ENCODE measurements at regions not wholly inside any gene's neighbourhood (a gene's known extent, or its start where the extent isn't known, plus 50 kb on each side); places are given as distances from the start of the nearest gene placed in this dataset.
"Not testable (repeated sequence)": the region's sequence is repeated elsewhere in the genome, so short reads cannot be mapped to it uniquely, and the experiment has no call there.

DNA sequence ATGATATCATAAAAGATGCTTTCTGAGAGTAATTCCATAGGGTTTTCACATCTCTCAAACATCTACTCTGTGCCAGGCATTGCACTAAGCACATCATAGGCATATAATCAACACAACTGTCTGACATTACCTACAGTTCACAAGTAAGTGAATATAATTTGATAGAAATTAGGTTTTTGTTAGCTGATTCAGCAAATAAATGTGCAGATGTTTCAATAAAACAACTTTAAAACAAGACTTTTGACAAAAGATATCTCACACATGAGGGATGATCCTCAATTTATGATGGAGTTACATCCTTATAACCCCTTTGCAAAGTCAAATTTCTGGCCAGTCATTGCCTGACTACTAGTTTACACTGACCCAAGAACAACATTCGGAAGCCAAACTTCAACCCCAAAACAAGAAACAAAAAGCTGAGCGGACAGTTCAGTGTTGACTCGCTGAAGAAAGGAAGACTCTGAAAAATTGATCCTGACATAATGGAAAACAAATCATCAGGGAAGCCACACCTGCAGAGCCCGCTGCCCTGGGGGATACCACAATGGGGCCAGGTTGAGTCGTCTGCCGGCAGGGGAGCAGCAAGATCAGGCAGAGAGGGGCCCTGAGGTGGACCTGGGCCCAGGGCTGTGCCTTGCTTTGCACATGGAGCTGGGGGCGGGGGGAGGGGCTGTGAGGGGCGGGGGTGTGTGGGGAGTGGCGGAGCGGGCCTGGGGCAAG is 739.2 kb upstream of the GJE1 start:
- intact Hi-C loops (cut with DNase I, micrococcal nuclease), result no loop called here
- no peak overlapping the region for H3K27ac Mint-ChIP-seq
- H3K4me1 Mint-ChIP-seq, result no peaks in the 10 kb centered on the region
- no peak overlapping the region for H3K4me3 Mint-ChIP-seq
- H3K36me3 Mint-ChIP-seq (ENCODE audit: low read depth), result no peaks in the 10 kb centered on the region
- ChIA-PET POLR2A (no interaction called here), CTCF (no interaction called here)
- H3K9me3 Mint-ChIP-seq (ENCODE audit: low read depth), result no peaks in the 10 kb centered on the region
- no peaks in the 10 kb centered on the region for H3K27me3 Mint-ChIP-seq
- DNase-seq (no peak), ATAC-seq (no peak)

DNA sequence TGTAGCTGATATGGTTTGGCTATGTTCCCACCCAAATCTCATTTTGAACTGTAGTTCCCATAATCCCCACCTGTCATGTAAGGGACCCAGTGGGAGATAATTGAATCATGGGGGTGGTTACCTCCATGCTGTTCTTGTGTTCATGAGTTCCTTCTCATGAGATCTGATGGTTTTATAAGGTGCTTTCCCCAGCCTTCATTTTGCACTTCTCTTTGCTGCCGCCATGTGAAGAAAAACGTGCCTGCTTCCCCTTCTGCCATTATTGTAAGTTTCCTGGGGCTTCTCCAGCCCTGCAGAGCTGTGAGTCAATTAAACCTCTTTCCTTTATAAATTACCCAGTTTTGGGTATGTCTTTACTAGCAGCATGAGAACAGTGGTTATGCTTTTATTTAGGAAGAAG is 741.6 kb upstream of the GJE1 start:
- H3K4me1 Mint-ChIP-seq; intact Hi-C loops (cut with DNase I, micrococcal nuclease); ATAC-seq; CTCF ChIA-PET; H3K27ac Mint-ChIP-seq; POLR2A ChIA-PET; H3K9me3 Mint-ChIP-seq (ENCODE audit: low read depth); H3K27me3 Mint-ChIP-seq; H3K36me3 Mint-ChIP-seq (ENCODE audit: low read depth); DNase-seq; H3K4me3 Mint-ChIP-seq: not testable (repeated sequence)

DNA sequence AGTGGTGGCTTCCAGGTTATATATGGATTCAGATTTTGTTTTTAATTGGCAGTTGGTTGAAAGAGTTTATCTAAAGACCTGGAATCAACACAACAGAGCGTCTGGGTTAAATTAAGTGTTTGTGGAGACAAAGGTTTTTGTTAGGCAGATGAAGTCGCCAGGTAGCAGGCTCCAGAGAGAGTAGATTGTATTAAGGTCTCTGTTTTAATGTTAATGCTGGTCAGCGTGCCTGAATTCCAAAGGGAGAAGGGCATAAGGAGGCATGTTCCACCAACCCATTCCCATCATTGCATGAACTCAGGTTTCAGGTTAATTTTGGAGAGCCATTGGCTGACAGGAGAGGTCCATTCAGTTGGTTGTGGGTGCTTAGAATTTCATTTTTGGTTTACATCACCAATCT is 744.1 kb upstream of the GJE1 start:
- ChIA-PET CTCF (no interaction called here), POLR2A (no interaction called here)
- intact Hi-C loops (cut with DNase I, micrococcal nuclease), result no loop called here

DNA sequence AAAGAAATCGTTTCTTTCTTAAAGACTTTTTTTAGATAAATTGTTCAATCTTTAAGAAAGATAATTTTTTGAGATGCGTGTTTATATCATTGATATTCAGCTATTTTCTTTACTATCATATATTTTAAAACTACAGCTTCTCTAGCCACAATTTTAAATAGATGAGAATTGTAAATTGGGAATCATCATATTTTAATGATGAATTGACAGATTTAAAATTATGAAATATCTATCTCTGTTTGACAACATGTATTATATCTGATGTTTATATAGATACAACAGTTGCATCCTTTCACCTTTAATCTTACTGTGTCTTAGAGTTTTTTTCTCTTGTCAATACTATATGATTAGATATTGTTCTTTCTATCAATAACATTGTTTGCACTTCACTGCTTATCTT is 762.3 kb upstream of the GJE1 start:
- no peak overlapping the region for H3K27ac Mint-ChIP-seq
- H3K4me1 Mint-ChIP-seq, result no peaks in the 10 kb centered on the region
- POLR2A ChIA-PET, result no interaction called here
- H3K36me3 Mint-ChIP-seq (ENCODE audit: low read depth), result no peaks in the 10 kb centered on the region
- peaks cover 2% of the 10 kb centered on the region for H3K27me3 Mint-ChIP-seq
- DNase-seq, result no peak
- no peak overlapping the region for H3K4me3 Mint-ChIP-seq
- H3K9me3 Mint-ChIP-seq (ENCODE audit: low read depth), result no peaks in the 10 kb centered on the region
- intact Hi-C loops (cut with DNase I, micrococcal nuclease), result no loop called here
- ATAC-seq, result no peak
- CTCF ChIA-PET, result no interaction called here

More for the DNA sequence above, 744.1 kb upstream of the GJE1 start:
- ATAC-seq (no peak), DNase-seq (no peak)
- no peaks in the 10 kb centered on the region for H3K9me3 Mint-ChIP-seq (ENCODE audit: low read depth)
- no peaks in the 10 kb centered on the region for H3K36me3 Mint-ChIP-seq (ENCODE audit: low read depth)
- peaks cover 2% of the 10 kb centered on the region for H3K27me3 Mint-ChIP-seq
- no peak overlapping the region for H3K27ac Mint-ChIP-seq
- H3K4me3 Mint-ChIP-seq, result no peak overlapping the region
- H3K4me1 Mint-ChIP-seq, result no peaks in the 10 kb centered on the region

DNA sequence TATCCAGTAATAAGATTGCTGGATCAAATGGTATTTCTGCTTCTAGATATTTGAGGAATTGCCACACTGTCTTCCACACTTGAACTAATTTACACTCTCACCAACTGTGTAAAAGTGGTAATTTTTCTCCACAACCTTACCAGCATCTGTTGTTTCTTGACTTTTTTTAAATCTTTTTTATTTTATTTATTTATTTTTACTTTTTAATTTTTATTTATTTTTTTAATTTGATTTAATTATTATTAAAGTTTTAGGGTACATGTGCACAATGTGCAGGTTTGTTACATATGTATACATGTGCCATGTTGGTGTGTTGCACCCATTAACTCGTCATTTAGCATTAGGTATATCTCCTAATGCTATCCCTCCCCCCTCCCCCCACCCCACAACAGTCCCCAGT is 765.9 kb upstream of the GJE1 start:
- DNase-seq; H3K4me3 Mint-ChIP-seq; H3K9me3 Mint-ChIP-seq (ENCODE audit: low read depth); ATAC-seq; H3K4me1 Mint-ChIP-seq; H3K36me3 Mint-ChIP-seq (ENCODE audit: low read depth); H3K27ac Mint-ChIP-seq; POLR2A ChIA-PET; intact Hi-C loops (cut with DNase I, micrococcal nuclease); H3K27me3 Mint-ChIP-seq; CTCF ChIA-PET: not testable (repeated sequence)

DNA sequence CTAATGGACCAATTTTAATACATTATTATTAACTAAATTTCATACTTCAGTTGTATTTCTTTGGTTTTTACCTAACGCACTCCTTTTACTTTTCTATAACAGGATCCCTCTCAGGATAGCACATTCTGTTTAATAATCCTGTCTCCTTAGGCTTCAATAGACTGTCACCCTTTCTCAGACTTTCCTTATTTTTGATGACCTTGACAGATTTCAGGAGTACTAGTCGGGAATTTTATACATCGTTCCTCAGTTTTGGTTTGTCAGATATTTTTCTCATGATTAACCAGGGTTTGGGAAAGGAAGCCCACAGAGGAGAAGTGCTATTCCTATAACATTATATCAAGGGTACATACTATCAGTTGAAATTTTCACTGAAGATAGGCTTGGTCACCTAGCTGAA is 768.0 kb upstream of the GJE1 start:
- ChIA-PET POLR2A (no interaction called here), CTCF (interaction anchor here (0.6 to 0.7 kb wide), 2 partner anchors 25 to 51 kb away, joined by 3 to 5 read pairs; no protein-coding TSS in a partner anchor)
- no peaks in the 10 kb centered on the region for H3K9me3 Mint-ChIP-seq (ENCODE audit: low read depth)
- DNase-seq (no peak), ATAC-seq (no peak)
- no peak overlapping the region for H3K4me3 Mint-ChIP-seq
- no peaks in the 10 kb centered on the region for H3K4me1 Mint-ChIP-seq
- peaks cover 6% of the 10 kb centered on the region for H3K27me3 Mint-ChIP-seq
- intact Hi-C loops (cut with DNase I, micrococcal nuclease), result no loop called here
- H3K27ac Mint-ChIP-seq, result no peak overlapping the region
- H3K36me3 Mint-ChIP-seq (ENCODE audit: low read depth), result no peaks in the 10 kb centered on the region

DNA sequence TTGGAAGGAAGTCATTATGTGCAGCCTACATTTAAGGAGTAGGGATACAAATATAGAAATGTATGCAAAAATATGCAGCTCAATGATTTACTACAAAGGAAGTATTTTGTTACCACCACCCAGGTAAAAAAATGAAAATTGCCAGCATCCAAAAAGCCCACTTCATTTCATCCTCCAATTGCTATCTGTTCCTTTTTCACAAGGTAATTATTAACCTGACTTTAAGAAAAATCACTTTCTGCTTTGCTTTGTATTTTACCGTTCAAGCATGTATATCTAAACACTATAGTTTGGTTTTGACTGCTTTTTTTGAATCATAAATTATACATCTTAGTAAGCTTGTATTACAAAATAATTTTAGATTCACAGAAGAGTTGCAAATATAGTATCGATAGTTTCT is 768.5 kb upstream of the GJE1 start:
- ChIA-PET POLR2A (no interaction called here), CTCF (no interaction called here)
- Mint-ChIP-seq H3K4me3 (no peak overlapping the region), H3K27me3 (peaks cover 6% of the 10 kb centered on the region), H3K36me3 (ENCODE audit: low read depth) (no peaks in the 10 kb centered on the region), H3K4me1 (no peaks in the 10 kb centered on the region), H3K9me3 (ENCODE audit: low read depth) (no peaks in the 10 kb centered on the region), H3K27ac (no peak overlapping the region)
- DNase-seq (no peak), ATAC-seq (no peak)
- intact Hi-C loops (cut with DNase I, micrococcal nuclease), result no loop called here

DNA sequence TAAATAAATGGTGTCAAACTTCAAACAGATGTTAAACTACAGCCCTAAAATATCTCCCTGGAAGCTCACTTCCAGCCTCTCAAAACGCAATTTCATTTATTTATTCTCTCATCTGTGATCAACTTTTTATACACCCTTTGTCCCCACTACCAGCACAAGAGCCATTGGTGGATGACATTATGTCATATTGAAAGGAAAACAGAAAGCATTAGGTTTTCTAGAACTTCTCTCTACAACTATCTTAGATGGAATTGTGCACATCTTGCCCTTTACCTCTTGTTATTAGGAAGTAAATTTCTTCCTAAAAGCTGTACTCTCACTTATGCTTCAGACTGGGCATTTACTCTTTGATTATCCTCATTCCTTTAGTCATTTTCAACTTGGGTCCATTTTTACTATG is 771.2 kb upstream of the GJE1 start:
- intact Hi-C loops (cut with DNase I, micrococcal nuclease), result no loop called here
- Mint-ChIP-seq H3K27ac (no peak overlapping the region), H3K4me1 (no peaks in the 10 kb centered on the region), H3K36me3 (ENCODE audit: low read depth) (no peaks in the 10 kb centered on the region), H3K9me3 (ENCODE audit: low read depth) (no peaks in the 10 kb centered on the region), H3K27me3 (peaks cover 6% of the 10 kb centered on the region), H3K4me3 (no peak overlapping the region)
- POLR2A ChIA-PET, result no interaction called here
- DNase-seq (no peak), ATAC-seq (no peak)
- CTCF ChIA-PET, result no interaction called here

DNA sequence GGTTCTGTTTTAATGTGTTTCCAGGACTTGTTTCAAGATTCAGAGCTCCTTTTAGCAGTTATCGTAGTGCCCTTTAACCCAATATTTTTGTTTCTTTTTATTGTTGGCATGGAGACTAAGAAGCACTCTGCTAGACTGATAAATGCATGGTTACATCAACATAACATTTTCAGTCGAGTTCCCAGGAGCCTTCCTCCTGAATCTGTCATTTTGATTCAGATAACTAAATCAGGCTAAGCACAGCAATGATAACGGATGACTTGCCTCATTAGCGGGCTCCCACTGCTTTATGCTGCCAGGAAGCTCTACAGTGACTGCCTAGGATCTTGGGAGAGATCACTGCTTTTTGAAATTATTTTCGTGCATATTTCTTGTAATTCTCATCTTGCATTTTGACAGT is 772.8 kb upstream of the GJE1 start:
- Mint-ChIP-seq H3K27ac (no peak overlapping the region), H3K4me3 (no peak overlapping the region), H3K9me3 (ENCODE audit: low read depth) (no peaks in the 10 kb centered on the region), H3K27me3 (peaks cover 4% of the 10 kb centered on the region), H3K36me3 (ENCODE audit: low read depth) (no peaks in the 10 kb centered on the region), H3K4me1 (no peaks in the 10 kb centered on the region)
- DNase-seq (no peak), ATAC-seq (no peak)
- ChIA-PET POLR2A (no interaction called here), CTCF (no interaction called here)
- intact Hi-C loops (cut with DNase I, micrococcal nuclease), result no loop called here

DNA sequence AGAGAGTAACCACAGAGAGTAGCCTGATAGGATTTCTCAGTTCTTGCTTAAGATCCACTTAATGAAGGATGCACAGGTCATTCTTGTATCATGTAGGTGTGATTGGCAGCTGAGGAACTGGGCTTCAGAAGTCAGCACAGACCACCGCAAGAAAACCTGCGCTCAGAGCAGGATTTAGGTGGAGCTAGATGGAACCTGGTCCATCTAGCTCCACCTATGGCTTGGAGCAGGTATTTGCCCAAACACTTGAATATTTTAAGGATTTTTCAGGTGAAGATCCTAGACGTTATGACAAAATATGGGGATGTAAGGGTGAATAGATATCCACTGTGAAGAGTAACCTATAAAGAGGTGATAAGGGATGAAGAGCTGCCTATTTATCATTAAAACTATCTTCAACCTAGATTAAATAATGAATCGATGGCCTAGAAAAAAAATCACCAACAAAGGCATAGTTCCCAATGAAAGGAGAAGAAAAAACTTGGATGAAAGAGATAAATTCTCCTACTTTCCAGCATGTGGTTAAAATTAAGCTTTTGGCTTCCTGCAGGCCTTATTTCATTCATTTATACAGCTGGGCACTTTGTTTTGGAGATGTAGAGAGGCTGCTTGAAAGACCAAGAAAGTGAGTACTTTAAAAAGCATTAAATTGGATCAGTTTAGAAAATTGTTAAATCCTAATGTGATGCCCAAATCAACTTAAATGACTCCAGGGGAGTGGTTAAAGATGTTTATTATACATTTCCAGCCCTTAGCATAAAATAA is 778.4 kb upstream of the GJE1 start:
- intact Hi-C loops (cut with DNase I, micrococcal nuclease), result no loop called here
- no peak overlapping the region for H3K4me3 Mint-ChIP-seq
- no peak for DNase-seq
- no peak overlapping the region for H3K27ac Mint-ChIP-seq
- CTCF ChIA-PET, result no interaction called here
- POLR2A ChIA-PET, result no interaction called here
- no peaks in the 10 kb centered on the region for H3K27me3 Mint-ChIP-seq
- no peaks in the 10 kb centered on the region for H3K4me1 Mint-ChIP-seq
- ATAC-seq, result no peak
- H3K36me3 Mint-ChIP-seq (ENCODE audit: low read depth), result no peaks in the 10 kb centered on the region
- H3K9me3 Mint-ChIP-seq (ENCODE audit: low read depth), result no peaks in the 10 kb centered on the region

DNA sequence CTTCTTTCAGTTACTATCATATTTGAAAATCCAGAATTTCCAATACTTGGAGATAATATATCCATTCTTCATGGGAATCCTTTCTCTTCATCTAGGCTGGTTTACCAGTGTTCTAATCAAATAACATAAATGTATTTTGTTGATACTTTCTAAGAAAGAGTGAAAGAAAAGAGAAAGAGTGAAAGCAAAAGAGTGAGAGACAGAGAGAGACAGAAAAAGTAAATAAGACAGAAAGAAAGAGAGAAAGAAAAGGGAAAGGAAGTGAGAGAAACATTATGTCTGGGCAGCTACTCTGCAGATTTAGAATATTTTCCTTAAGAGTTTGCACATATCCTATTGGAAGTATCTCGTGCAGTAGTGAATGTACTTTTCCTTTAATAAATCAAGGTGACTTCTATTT is 781.0 kb upstream of the GJE1 start:
- H3K4me1 Mint-ChIP-seq, result no peaks in the 10 kb centered on the region

DNA sequence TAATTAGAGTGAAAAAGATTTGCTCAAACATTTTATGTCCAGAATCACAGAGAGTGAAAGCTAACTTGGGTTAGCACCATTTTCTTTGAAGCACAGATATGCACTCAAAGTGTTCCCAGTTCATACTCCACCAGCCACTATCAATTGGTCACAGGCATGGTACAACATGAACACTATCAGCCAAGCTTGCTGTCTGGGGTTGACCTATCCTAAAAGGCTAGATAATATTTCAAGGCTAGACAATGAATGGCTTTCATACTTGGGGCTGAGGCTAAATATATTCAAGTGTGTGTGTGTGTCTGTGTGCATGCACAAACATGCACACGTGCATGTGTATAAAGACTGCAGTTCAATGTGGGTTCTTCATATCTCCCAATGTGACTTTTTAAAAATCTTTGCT is 783.0 kb upstream of the GJE1 start:
- DNase-seq, result no peak
- ChIA-PET CTCF (interaction anchor here (0.5 kb wide), 1 partner anchor 1012 kb away, joined by 3 read pairs; no protein-coding TSS in a partner anchor), POLR2A (no interaction called here)
- no peak overlapping the region for H3K4me3 Mint-ChIP-seq
- H3K9me3 Mint-ChIP-seq (ENCODE audit: low read depth), result no peaks in the 10 kb centered on the region
- intact Hi-C loops (cut with DNase I, micrococcal nuclease), result no loop called here
- H3K4me1 Mint-ChIP-seq, result no peaks in the 10 kb centered on the region
- H3K27ac Mint-ChIP-seq, result no peak overlapping the region
- H3K36me3 Mint-ChIP-seq (ENCODE audit: low read depth), result no peaks in the 10 kb centered on the region
- H3K27me3 Mint-ChIP-seq, result no peaks in the 10 kb centered on the region
- ATAC-seq, result no peak

More for the DNA sequence above, 781.0 kb upstream of the GJE1 start:
- no peaks in the 10 kb centered on the region for H3K36me3 Mint-ChIP-seq (ENCODE audit: low read depth)
- intact Hi-C loops (cut with DNase I, micrococcal nuclease), result no loop called here
- H3K4me3 Mint-ChIP-seq, result no peak overlapping the region
- ChIA-PET POLR2A (no interaction called here), CTCF (interaction anchor here (1.0 to 1.6 kb wide), 2 partner anchors 28 to 211 kb away, joined by 4 read pairs; no protein-coding TSS in a partner anchor)
- no peak overlapping the region for H3K27ac Mint-ChIP-seq
- DNase-seq, result no peak
- H3K27me3 Mint-ChIP-seq, result no peaks in the 10 kb centered on the region
- H3K9me3 Mint-ChIP-seq (ENCODE audit: low read depth), result no peaks in the 10 kb centered on the region
- ATAC-seq, result no peak
